CD14-positive monocyte (primary cell): ENCODE measurements at regions not wholly inside any gene's neighbourhood (a gene's known extent, or its start where the extent isn't known, plus 50 kb on each side); places are given as distances from the start of the nearest gene placed in this dataset.

Experiments
- DNase-seq, 3 donors: peaks; one replicate each; pipeline ENCODE4 v3.0.0-alpha.2; 2011 to 2022
- H2AFZ ChIP-seq: 2 replicates; pipeline ENCODE4 v1.6.0; 2012; ENCODE audit warnings: mild to moderate bottlenecking, low read depth, low read length, inconsistent platforms; ENCODE audit not compliant: insufficient read depth, poor library complexity, severe bottlenecking
- H3K27ac ChIP-seq, 2 donors: 1 replicate in 1 of 2; 2 replicates in 1 of 2; pipeline ENCODE4 v1.5.1; 2012 to 2013; ENCODE audit warnings: low read length in 2 of 2, control low read depth in 1 of 2, inconsistent platforms in 1 of 2, low read depth in 1 of 2, mild to moderate bottlenecking in 1 of 2
- H3K27me3 ChIP-seq, 2 donors: one replicate each; pipeline versions ENCODE4 v1.6.0 to v1.6.1; 2011 to 2013; ENCODE audit warnings: low read length in 2 of 2; ENCODE audit not compliant: control insufficient read depth in 2 of 2, insufficient read depth in 2 of 2
- H3K36me3 ChIP-seq, 2 donors: replicated peaks in 1 of 2; 1 replicate in 1 of 2; 2 replicates in 1 of 2; pipeline versions ENCODE4 v1.5.1 to v1.6.1; 2012 to 2013; ENCODE audit warnings: low read length in 2 of 2, control low read depth in 1 of 2, inconsistent platforms in 1 of 2, mild to moderate bottlenecking in 1 of 2; ENCODE audit not compliant: insufficient read depth in 2 of 2, control insufficient read depth in 1 of 2
- H3K4me1 ChIP-seq, 2 donors: 1 replicate in 1 of 2; 2 replicates in 1 of 2; pipeline versions ENCODE4 v1.5.1 to v1.6.1; 2012 to 2013; ENCODE audit warnings: low read length in 2 of 2, control low read depth in 1 of 2, inconsistent platforms in 1 of 2, mild to moderate bottlenecking in 1 of 2, moderate library complexity in 1 of 2; ENCODE audit not compliant: insufficient read depth in 2 of 2, control insufficient read depth in 1 of 2
- H3K4me2 ChIP-seq: replicated peaks from 2 replicates; pipeline ENCODE3; 2012; ENCODE audit warnings: low read length, moderate library complexity, mild to moderate bottlenecking; ENCODE audit not compliant: poor library complexity, severe bottlenecking; ENCODE audit errors: extremely low read depth
- H3K4me3 ChIP-seq, 3 experiments: fragments of 200-600 bp in 1 of 3; sonication (generic) in 1 of 3; replicated peaks in 1 of 3; 1 replicate in 2 of 3; 2 replicates in 1 of 3; pipeline ENCODE4 v1.5.1; 2011 to 2013; ENCODE audit warnings: low read length in 3 of 3, mild to moderate bottlenecking in 3 of 3, control low read depth in 2 of 3, low read depth in 2 of 3, inconsistent platforms in 1 of 3, moderate library complexity in 1 of 3
- H3K79me2 ChIP-seq: 2 replicates; pipeline ENCODE4 v1.6.0; 2012; ENCODE audit warnings: mild to moderate bottlenecking, control low read depth, inconsistent platforms, low read length, moderate library complexity; ENCODE audit not compliant: insufficient read depth
- H3K9ac ChIP-seq: 2 replicates; pipeline ENCODE4 v1.6.0; 2017; ENCODE audit warnings: low read length, mild to moderate bottlenecking; ENCODE audit not compliant: insufficient read depth, poor library complexity, severe bottlenecking
- H3K9me3 ChIP-seq, 2 donors: replicated peaks in 1 of 2; 1 replicate in 1 of 2; 2 replicates in 1 of 2; pipeline versions ENCODE4 v1.5.1 to v1.6.1; 2012 to 2013; ENCODE audit warnings: low read length in 2 of 2, control low read depth in 1 of 2; ENCODE audit not compliant: control insufficient read depth in 1 of 2, insufficient read depth in 1 of 2
- H4K20me1 ChIP-seq: 2 replicates; pipeline ENCODE4 v1.6.0; 2012; ENCODE audit warnings: mild to moderate bottlenecking, low read length, control low read depth, moderate library complexity; ENCODE audit not compliant: insufficient read depth
- H3K27ac Mint-ChIP-seq, 7 donors: one replicate each; pipeline ENCODE4 v1.8.0; 2020; ENCODE audit warnings: mild to moderate bottlenecking in 7 of 7, mixed read lengths in 7 of 7, moderate library complexity in 6 of 7, inconsistent platforms in 2 of 7
- H3K27me3 Mint-ChIP-seq, 3 donors: one replicate each; pipeline ENCODE4 v1.8.0; 2021 to 2022; ENCODE audit warnings: low read depth in 3 of 3, mild to moderate bottlenecking in 3 of 3, mixed read lengths in 3 of 3, moderate library complexity in 3 of 3, inconsistent platforms in 1 of 3
- H3K36me3 Mint-ChIP-seq, 2 donors: one replicate each; pipeline ENCODE4 v1.8.0; 2020; ENCODE audit warnings: mixed read lengths in 2 of 2, inconsistent platforms in 1 of 2, mild to moderate bottlenecking in 1 of 2
- H3K4me1 Mint-ChIP-seq: one replicate; pipeline ENCODE4 v1.8.0; 2020; ENCODE audit warnings: mild to moderate bottlenecking, mixed read lengths
- H3K4me3 Mint-ChIP-seq, 2 donors: one replicate each; pipeline ENCODE4 v1.8.0; 2020; ENCODE audit warnings: mild to moderate bottlenecking in 2 of 2, mixed read lengths in 2 of 2, moderate library complexity in 1 of 2
- H3K9me3 Mint-ChIP-seq, 7 donors: one replicate each; pipeline ENCODE4 v1.8.0; 2020 to 2022; ENCODE audit warnings: mixed read lengths in 7 of 7, mild to moderate bottlenecking in 6 of 7, moderate library complexity in 6 of 7, inconsistent platforms in 2 of 7
- CTCF ChIP-seq: fragments of 200-600 bp; IDR thresholded peaks from one replicate; pipeline ENCODE4 v1.8.0; 2022; ENCODE audit warnings: antibody characterized with exemption, mild to moderate bottlenecking
- WGBS: methylation state at CpG from one replicate; pipeline ENCODE4 v1.1.5; 2013; ENCODE audit warnings: missing lambda C conversion rate; ENCODE audit not compliant: insufficient coverage; 5-methylcytosine and 5-hydroxymethylcytosine counted together
- intact Hi-C, 2 donors: fragments of 100-400 bp; cut with micrococcal nuclease; formaldehyde crosslinking; loops; one replicate each; pipeline versions ENCODE4 v1.15.0 to v1.15.1; 2023

DNA sequence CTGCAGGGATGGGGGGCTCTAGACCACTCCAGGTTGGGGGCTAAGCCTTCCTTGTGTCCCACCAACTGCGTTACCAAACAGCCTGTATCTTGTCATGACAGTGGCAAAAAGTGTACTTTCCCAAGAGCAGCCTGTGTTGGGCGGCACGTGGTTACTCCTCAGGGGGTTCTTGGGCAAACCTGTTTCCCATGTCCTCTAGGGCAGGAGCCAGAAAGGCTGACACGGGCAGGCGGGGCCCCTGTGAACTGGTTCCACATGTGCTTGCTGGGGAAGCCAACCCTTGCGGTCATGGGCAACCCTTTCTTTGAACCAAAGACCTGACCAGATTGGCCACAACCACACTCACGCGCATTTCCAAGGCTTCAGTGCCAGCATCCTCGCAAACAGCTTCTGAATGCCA is 228.5 kb downstream of the RBFOX3 start:
- peaks cover 3 to 14% (median 8%) of the 10 kb centered on the region in 3 donors for H3K27me3 Mint-ChIP-seq
- 87% methylated on average over 9 of the region's 9 CpGs for WGBS
- Histone ChIP-seq H3K27ac (no peak overlapping the region), H3K4me3 (no peak overlapping the region), H4K20me1 (no peaks in the 10 kb centered on the region), H3K79me2 (no peaks in the 10 kb centered on the region), H3K4me2 (no peak overlapping the region), H3K9ac (no peak overlapping the region), H2AFZ (no peak overlapping the region), H3K27me3 (no peaks in the 10 kb centered on the region), H3K36me3 (no peaks in the 10 kb centered on the region), H3K9me3 (peaks cover 0 to 14% of the 10 kb centered on the region in 2 donors), H3K4me1 (no peaks in the 10 kb centered on the region)
- H3K9me3 Mint-ChIP-seq = peaks cover 6 to 10% (median 8%) of the 10 kb centered on the region in 7 donors
- H3K4me3 Mint-ChIP-seq = no peak overlapping the region
- DNase-seq = no peak
- intact Hi-C loops = no loop called here
- TF ChIP-seq CTCF = no peak
- H3K4me1 Mint-ChIP-seq = no peaks in the 10 kb centered on the region
- H3K27ac Mint-ChIP-seq = no peak overlapping the region
- no peaks in the 10 kb centered on the region for H3K36me3 Mint-ChIP-seq

DNA sequence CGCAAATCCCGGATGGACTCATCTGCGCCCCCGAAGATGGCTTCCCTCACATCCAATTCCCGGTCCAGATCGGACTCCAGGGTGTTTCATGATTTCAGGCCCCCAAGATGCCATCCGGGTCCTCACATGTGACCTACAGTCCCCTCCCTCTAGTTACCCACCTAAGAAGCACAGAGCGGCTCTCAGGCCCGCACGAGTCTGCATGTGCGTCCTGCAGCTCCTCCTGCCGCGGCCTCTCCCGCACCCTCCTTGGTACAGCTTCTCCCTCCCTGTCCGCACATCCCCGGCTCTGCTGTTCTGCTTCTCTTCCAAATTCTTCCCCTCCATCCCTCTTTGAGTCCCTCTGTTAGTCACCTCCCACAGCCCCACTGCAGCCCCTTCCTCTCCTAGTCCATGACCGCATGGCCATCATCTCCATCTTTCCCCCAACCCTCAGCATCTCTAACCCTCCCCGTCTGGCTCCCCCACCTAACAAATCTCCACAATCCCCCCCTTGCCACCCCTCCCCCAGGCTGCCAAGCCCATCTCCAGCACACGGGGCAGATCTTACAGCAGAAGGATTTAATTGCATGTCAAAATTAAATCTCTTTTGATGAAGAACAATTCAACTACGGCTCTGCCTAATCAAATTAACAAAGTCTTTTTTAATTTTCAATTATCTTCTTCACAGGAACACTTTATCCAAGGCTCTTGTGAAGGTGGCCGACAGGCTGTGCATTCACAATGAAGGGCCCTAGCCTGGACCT is 231.0 kb downstream of the RBFOX3 start:
- H3K27ac Mint-ChIP-seq = no peak overlapping the region
- intact Hi-C loops = no loop called here
- no peaks in the 10 kb centered on the region for H3K79me2 ChIP-seq
- DNase-seq = no peak
- H3K4me2 ChIP-seq = no peak overlapping the region
- no peaks in the 10 kb centered on the region for H3K36me3 Mint-ChIP-seq
- peaks cover 0 to 3% (median 0%) of the 10 kb centered on the region in 7 donors for H3K9me3 Mint-ChIP-seq
- H3K27me3 Mint-ChIP-seq = peaks cover 5 to 22% (median 9%) of the 10 kb centered on the region in 3 donors
- H3K4me1 Mint-ChIP-seq = no peaks in the 10 kb centered on the region
- H3K4me3 ChIP-seq = no peak overlapping the region
- H3K27me3 ChIP-seq = no peaks in the 10 kb centered on the region
- H4K20me1 ChIP-seq = no peaks in the 10 kb centered on the region
- H3K4me1 ChIP-seq = no peaks in the 10 kb centered on the region
- H3K9ac ChIP-seq = no peak overlapping the region
- no peak overlapping the region for H2AFZ ChIP-seq
- TF ChIP-seq CTCF = no peak
- no peak overlapping the region for H3K27ac ChIP-seq
- WGBS = 87% methylated on average over 20 of the region's 21 CpGs
- no peaks in the 10 kb centered on the region for H3K9me3 ChIP-seq
- H3K4me3 Mint-ChIP-seq = no peak overlapping the region
- no peaks in the 10 kb centered on the region for H3K36me3 ChIP-seq
